HCT116 (cell line): ENCODE measurements at regions not wholly inside any gene's neighbourhood (a gene's known extent, or its start where the extent isn't known, plus 50 kb on each side); places are given as distances from the start of the nearest gene placed in this dataset.

Source experiments
- ATAC-seq: fragments of 200-7000 bp; cut with Tn5 transposase; 2 replicates; pipeline ENCODE4 v1.9.1; 2020; ENCODE audit warnings: mild to moderate bottlenecking, moderate library complexity
- BruUV-seq: library from RNA; stranded (reverse); fragments of 400-500 nt; replicated peaks from 2 replicates; lab custom pipeline; 2021; lab: Mats Ljungman, UMichigan
- CTCF ChIA-PET: fragments of 300-600 bp; sonication (Branson Sonifier 250); formaldehyde crosslinking; loops from one replicate; lab custom pipeline; 2021; ENCODE audit warnings: antibody characterized with exemption; lab: Charles Lee
- POLR2A ChIA-PET: fragments of 300-600, 350-600 bp; sonication (Branson Sonifier 250); formaldehyde crosslinking; loops from one replicate; lab custom pipeline; 2021; ENCODE audit warnings: antibody characterized with exemption; lab: Charles Lee
- RAD21 ChIA-PET, 2 experiments: fragments of 300-600 bp; sonication (Branson Sonifier 250); formaldehyde crosslinking; loops; one replicate each; lab custom pipeline; 2023; ENCODE audit warnings: low total read pairs in 2 of 2; ENCODE audit not compliant: uncharacterized antibody in 2 of 2, unreplicated experiment in 2 of 2, low non-redundant PET in 1 of 2; lab: Charles Lee
- DNase-seq: peaks from one replicate; pipeline ENCODE4 v3.0.0-alpha.2; 2010; ENCODE audit warnings: low read depth, low spot score
- H2AFZ ChIP-seq: fragments of 200-600 bp; shearing (Covaris generic), sonication (generic); 2 replicates; pipeline ENCODE4 v1.6.1; 2017; ENCODE audit warnings: low read depth, mixed run types, mixed read lengths, antibody characterized with exemption, low read length; ENCODE audit not compliant: poor library complexity, severe bottlenecking
- H3K27ac ChIP-seq: 2 replicates; pipeline ENCODE4 v1.5.1; 2012; ENCODE audit warnings: low read depth, low read length
- H3K27me3 ChIP-seq: fragments of 200-600 bp; sonication (generic); 2 replicates; pipeline ENCODE4 v1.6.1; 2016; ENCODE audit warnings: mixed run types, low read length, mixed read lengths; ENCODE audit not compliant: insufficient read depth
- H3K36me3 ChIP-seq, 2 experiments: fragments of 200-500 bp in 1 of 2; fragments of 200-600 bp in 1 of 2; sonication (Bioruptor generic) in 1 of 2; sonication (generic) in 1 of 2; 2 replicates each; pipeline versions ENCODE4 v1.5.1 to v1.6.1; 2014 to 2016; ENCODE audit warnings: low read length in 2 of 2, inconsistent platforms in 1 of 2, mixed read lengths in 1 of 2, mixed run types in 1 of 2; ENCODE audit not compliant: insufficient read depth in 2 of 2, control insufficient read depth in 1 of 2
- H3K4me1 ChIP-seq, 2 experiments: fragments of 200-600 bp in 1 of 2; sonication (generic) in 1 of 2; 2 replicates each; pipeline versions ENCODE4 v1.5.1 to v1.6.1; 2012 to 2017; ENCODE audit warnings: low read length in 2 of 2, inconsistent platforms in 1 of 2, mild to moderate bottlenecking in 1 of 2, mixed read lengths in 1 of 2, mixed run types in 1 of 2, moderate library complexity in 1 of 2; ENCODE audit not compliant: insufficient read depth in 2 of 2, control insufficient read depth in 1 of 2
- H3K4me2 ChIP-seq: fragments of 200-600 bp; sonication (generic); 2 replicates; pipeline ENCODE4 v1.6.1; 2017; ENCODE audit warnings: mixed run types, low read length, mixed read lengths
- H3K4me3 ChIP-seq, 2 experiments: fragments of 200-600 bp in 1 of 2; sonication (generic) in 1 of 2; replicated peaks in 1 of 2; 2 replicates each; pipeline ENCODE4 v1.5.1; 2011 to 2016; ENCODE audit warnings: low read length in 2 of 2, control low read depth in 1 of 2, low read depth in 1 of 2, mild to moderate bottlenecking in 1 of 2, mixed read lengths in 1 of 2, mixed run types in 1 of 2
- H3K79me2 ChIP-seq: fragments of 200-600 bp; sonication (generic); 2 replicates; pipeline ENCODE4 v1.6.1; 2017; ENCODE audit warnings: mild to moderate bottlenecking, mixed run types, low read length, moderate library complexity, mixed read lengths; ENCODE audit not compliant: insufficient read depth
- H3K9ac ChIP-seq: fragments of 200-600 bp; sonication (generic); 2 replicates; pipeline ENCODE4 v1.6.1; 2016; ENCODE audit warnings: low read length, mixed read lengths
- H3K9me2 ChIP-seq: fragments of 200-600 bp; sonication (generic), shearing (Covaris generic); 2 replicates; pipeline ENCODE4 v1.6.1; 2017; ENCODE audit warnings: mixed run types, mild to moderate bottlenecking, moderate library complexity; ENCODE audit not compliant: insufficient read depth
- H3K9me3 ChIP-seq, 2 experiments: fragments of 200-500 bp in 1 of 2; fragments of 200-600 bp in 1 of 2; sonication (Bioruptor generic) in 1 of 2; sonication (generic) in 1 of 2; 2 replicates each; pipeline ENCODE4 v1.6.1; 2014 to 2017; ENCODE audit warnings: low read length in 2 of 2, mixed read lengths in 2 of 2, inconsistent platforms in 1 of 2, low read depth in 1 of 2, mild to moderate bottlenecking in 1 of 2, mixed run types in 1 of 2, moderate library complexity in 1 of 2; ENCODE audit not compliant: control insufficient read depth in 1 of 2, insufficient read depth in 1 of 2
- H4K20me1 ChIP-seq: fragments of 200-600 bp; sonication (generic), shearing (Covaris generic); 2 replicates; pipeline ENCODE4 v1.6.1; 2017; ENCODE audit warnings: mixed run types, mild to moderate bottlenecking, moderate library complexity; ENCODE audit not compliant: insufficient read depth
- CBX3 ChIP-seq: IDR thresholded peaks from 2 replicates; pipeline ENCODE4 v1.6.1; 2012; ENCODE audit warnings: low read depth
- EGR1 ChIP-seq: IDR thresholded peaks from 2 replicates; pipeline ENCODE4 v1.6.1; 2012; ENCODE audit warnings: low read depth
- EZH2 ChIP-seq: fragments of 200-600 bp; sonication (generic); IDR thresholded peaks from 2 replicates; pipeline ENCODE4 v1.6.1; 2017; ENCODE audit warnings: antibody characterized with exemption, mixed run types
- FOSL1 ChIP-seq: IDR thresholded peaks from 2 replicates; pipeline ENCODE4 v1.6.1; 2012; ENCODE audit warnings: low read depth
- JUND ChIP-seq: IDR thresholded peaks from 2 replicates; pipeline ENCODE4 v1.6.1; 2012
- POLR2AphosphoS5 ChIP-seq: IDR thresholded peaks from 2 replicates; pipeline ENCODE4 v1.6.1; 2011; ENCODE audit warnings: mild to moderate bottlenecking, low read depth, low read length, moderate library complexity
- RAD21 ChIP-seq: IDR thresholded peaks from 2 replicates; pipeline ENCODE4 v1.6.1; 2012; ENCODE audit warnings: low read depth, mild to moderate bottlenecking
- SIN3A ChIP-seq: IDR thresholded peaks from 2 replicates; pipeline ENCODE4 v1.6.1; 2012; ENCODE audit warnings: low read depth
- SP1 ChIP-seq: IDR thresholded peaks from 2 replicates; pipeline ENCODE4 v1.6.1; 2012; ENCODE audit warnings: low read depth
- SRF ChIP-seq: IDR thresholded peaks from 2 replicates; pipeline ENCODE4 v1.6.1; 2012; ENCODE audit warnings: low read depth
- YY1 ChIP-seq: IDR thresholded peaks from 2 replicates; pipeline ENCODE4 v1.6.1; 2011; ENCODE audit warnings: low read length, low read depth, moderate library complexity, mild to moderate bottlenecking; ENCODE audit not compliant: insufficient replicate concordance; ENCODE audit errors: extremely low read depth
- intact Hi-C: fragments of 100-400 bp; cut with micrococcal nuclease; formaldehyde crosslinking; loops from 2 replicates; pipeline ENCODE4 v1.10.0; 2022
- TF ChIP-seq, protein P1 (sequence below): IDR thresholded peaks from 2 replicates; pipeline ENCODE4 v1.6.1; 2011; ENCODE audit warnings: mild to moderate bottlenecking, low read length, moderate library complexity; ENCODE audit not compliant: insufficient replicate concordance; ENCODE audit errors: extremely low read depth
- TF ChIP-seq, protein P2 (sequence below): IDR thresholded peaks from 2 replicates; pipeline ENCODE4 v1.6.1; 2012
- TF ChIP-seq, protein P3 (sequence below), 3 experiments: fragments of 200-600 bp in 1 of 3; sonication (generic) in 1 of 3; IDR thresholded peaks in 2 of 3; conservative IDR thresholded peaks in 1 of 3; 2 replicates each; pipeline ENCODE4 v1.5.1; 2012 to 2017; ENCODE audit warnings: low read depth in 2 of 3, low read length in 2 of 3, antibody characterized with exemption in 1 of 3, borderline replicate concordance in 1 of 3, control low read depth in 1 of 3, mild to moderate bottlenecking in 1 of 3, mixed read lengths in 1 of 3, mixed run types in 1 of 3, moderate library complexity in 1 of 3; ENCODE audit not compliant: insufficient read depth in 1 of 3

DNA sequence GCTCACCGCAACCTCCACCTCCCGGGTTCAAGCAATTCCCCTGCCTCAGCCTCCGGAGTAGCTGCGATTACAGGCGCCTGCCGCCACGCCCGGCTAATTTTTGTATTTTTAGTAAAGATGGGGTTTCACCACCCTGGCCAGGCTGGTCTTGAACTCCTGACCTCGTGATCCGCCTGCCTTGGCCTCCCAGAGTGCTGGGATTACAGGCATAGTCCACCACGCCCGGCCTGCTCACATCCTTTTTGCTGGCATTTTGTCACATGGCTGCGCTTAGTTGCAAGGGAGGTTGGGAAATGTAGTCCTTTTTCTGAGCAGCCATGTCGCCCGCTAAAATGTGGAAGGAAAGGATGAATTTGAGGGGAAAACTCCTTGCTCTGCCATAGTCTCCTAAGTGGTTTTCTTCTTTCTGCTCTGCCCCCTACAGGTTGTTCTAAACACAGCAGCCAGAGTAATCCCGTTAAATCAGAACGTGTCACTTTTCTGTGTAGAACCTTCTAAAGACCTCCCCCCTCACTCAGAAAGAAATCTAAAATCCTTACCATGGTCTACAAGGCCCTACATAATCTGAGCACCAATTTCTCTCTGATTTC is 57.8 kb upstream of the HSPA9 start:
- TF ChIP-seq SIN3A (no peak), EGR1 (no peak), EZH2 (no peak), CBX3 (peak; percentile 72), RAD21 (peak; percentile 64), SRF (peak; percentile 59; the same call in 1 of the 2 replicates), FOSL1 (no peak), YY1 (peak; percentile 96), POLR2AphosphoS5 (no peak), JUND (no peak), SP1 (peak; percentile 25; the same call in 1 of the 2 replicates)
- TF ChIP-seq, protein P1, sequence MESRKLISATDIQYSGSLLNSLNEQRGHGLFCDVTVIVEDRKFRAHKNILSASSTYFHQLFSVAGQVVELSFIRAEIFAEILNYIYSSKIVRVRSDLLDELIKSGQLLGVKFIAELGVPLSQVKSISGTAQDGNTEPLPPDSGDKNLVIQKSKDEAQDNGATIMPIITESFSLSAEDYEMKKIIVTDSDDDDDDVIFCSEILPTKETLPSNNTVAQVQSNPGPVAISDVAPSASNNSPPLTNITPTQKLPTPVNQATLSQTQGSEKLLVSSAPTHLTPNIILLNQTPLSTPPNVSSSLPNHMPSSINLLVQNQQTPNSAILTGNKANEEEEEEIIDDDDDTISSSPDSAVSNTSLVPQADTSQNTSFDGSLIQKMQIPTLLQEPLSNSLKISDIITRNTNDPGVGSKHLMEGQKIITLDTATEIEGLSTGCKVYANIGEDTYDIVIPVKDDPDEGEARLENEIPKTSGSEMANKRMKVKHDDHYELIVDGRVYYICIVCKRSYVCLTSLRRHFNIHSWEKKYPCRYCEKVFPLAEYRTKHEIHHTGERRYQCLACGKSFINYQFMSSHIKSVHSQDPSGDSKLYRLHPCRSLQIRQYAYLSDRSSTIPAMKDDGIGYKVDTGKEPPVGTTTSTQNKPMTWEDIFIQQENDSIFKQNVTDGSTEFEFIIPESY: no peak
- TF ChIP-seq, protein P2, sequence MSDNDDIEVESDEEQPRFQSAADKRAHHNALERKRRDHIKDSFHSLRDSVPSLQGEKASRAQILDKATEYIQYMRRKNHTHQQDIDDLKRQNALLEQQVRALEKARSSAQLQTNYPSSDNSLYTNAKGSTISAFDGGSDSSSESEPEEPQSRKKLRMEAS: peak; percentile 73
- TF ChIP-seq, protein P3, sequence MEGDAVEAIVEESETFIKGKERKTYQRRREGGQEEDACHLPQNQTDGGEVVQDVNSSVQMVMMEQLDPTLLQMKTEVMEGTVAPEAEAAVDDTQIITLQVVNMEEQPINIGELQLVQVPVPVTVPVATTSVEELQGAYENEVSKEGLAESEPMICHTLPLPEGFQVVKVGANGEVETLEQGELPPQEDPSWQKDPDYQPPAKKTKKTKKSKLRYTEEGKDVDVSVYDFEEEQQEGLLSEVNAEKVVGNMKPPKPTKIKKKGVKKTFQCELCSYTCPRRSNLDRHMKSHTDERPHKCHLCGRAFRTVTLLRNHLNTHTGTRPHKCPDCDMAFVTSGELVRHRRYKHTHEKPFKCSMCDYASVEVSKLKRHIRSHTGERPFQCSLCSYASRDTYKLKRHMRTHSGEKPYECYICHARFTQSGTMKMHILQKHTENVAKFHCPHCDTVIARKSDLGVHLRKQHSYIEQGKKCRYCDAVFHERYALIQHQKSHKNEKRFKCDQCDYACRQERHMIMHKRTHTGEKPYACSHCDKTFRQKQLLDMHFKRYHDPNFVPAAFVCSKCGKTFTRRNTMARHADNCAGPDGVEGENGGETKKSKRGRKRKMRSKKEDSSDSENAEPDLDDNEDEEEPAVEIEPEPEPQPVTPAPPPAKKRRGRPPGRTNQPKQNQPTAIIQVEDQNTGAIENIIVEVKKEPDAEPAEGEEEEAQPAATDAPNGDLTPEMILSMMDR (IDR thresholded peaks at IDR 0.05 in 2 of 3, conservative IDR thresholded peaks at IDR 0.05 in 1 of 3; ENCODE audit: borderline replicate concordance in 1 of 3, insufficient read depth in 1 of 3, low read depth in 2 of 3, low read length in 2 of 3): peak; percentile 61 to 71 (median 65); a peak in 5 of 6 replicates
- TF ChIP-seq, all 23 proteins: peak for 7
- Histone ChIP-seq H4K20me1 (no peaks in the 10 kb centered on the region), H3K9me3 (no peaks in the 10 kb centered on the region), H3K4me1 (peaks cover 0 to 9% of the 10 kb centered on the region in 2 experiments; a peak in 1 of 4 replicates), H3K4me2 (peak overlapping the region; percentile 36), H3K79me2 (no peaks in the 10 kb centered on the region), H3K27me3 (no peaks in the 10 kb centered on the region), H3K9me2 (no peaks in the 10 kb centered on the region), H3K4me3 (no peak overlapping the region), H3K27ac (no peak overlapping the region), H3K36me3 (no peaks in the 10 kb centered on the region), H2AFZ (peak overlapping the region; percentile 59), H3K9ac (no peak overlapping the region)
- intact Hi-C loops: no loop called here
- BruUV-seq: no TSS peak
- ATAC-seq (peak; percentile 92), DNase-seq (peak; percentile 94)
- RAD21 ChIA-PET: no interaction called here
- POLR2A ChIA-PET: no interaction called here
- CTCF ChIA-PET: interaction anchor here (0.7 kb wide), 1 partner anchor 53 kb away, joined by 5 read pairs; no protein-coding TSS in a partner anchor
